IMR-90 (cell line): ENCODE measurements at regions not wholly inside any gene's neighbourhood (a gene's known extent, or its start where the extent isn't known, plus 50 kb on each side); places are given as distances from the start of the nearest gene placed in this dataset.

ENCODE experiments used
- ATAC-seq: fragments of 200-7000 bp; cut with Tn5 transposase; 2 replicates; pipeline ENCODE4 v1.9.1; 2020; ENCODE audit warnings: low read depth, mild to moderate bottlenecking, moderate library complexity
- BruUV-seq: library from RNA; stranded (reverse); fragments of 400-500 nt; replicated peaks from 2 replicates; lab custom pipeline; 2021; lab: Mats Ljungman, UMichigan
- CTCF ChIA-PET: fragments of 300-600 bp; formaldehyde crosslinking; extraction: SDS; loops from one replicate; lab custom pipeline; 2021; ENCODE audit warnings: antibody characterized with exemption; lab: Yijun Ruan, JAX
- POLR2A ChIA-PET: fragments of 300-600 bp; sonication (Branson Sonifier 250); formaldehyde crosslinking; loops from one replicate; lab custom pipeline; 2022; ENCODE audit warnings: antibody characterized with exemption; ENCODE audit not compliant: unreplicated experiment; lab: Charles Lee
- DNase-seq: peaks from one replicate; pipeline ENCODE4 v3.0.0; 2013
- H2AFZ ChIP-seq: replicated peaks from 2 replicates; pipeline ENCODE3; 2013; ENCODE audit warnings: low read length, mild to moderate bottlenecking; ENCODE audit not compliant: poor library complexity
- H2AK5ac ChIP-seq: 2 replicates; pipeline ENCODE4 v1.6.1; 2013; ENCODE audit warnings: low read depth, low read length, inconsistent platforms
- H2AK9ac ChIP-seq: replicated peaks from 2 replicates; pipeline ENCODE3; 2013; ENCODE audit warnings: mild to moderate bottlenecking, low read depth, low read length, moderate library complexity; ENCODE audit not compliant: poor library complexity
- H2BK120ac ChIP-seq: 2 replicates; pipeline ENCODE4 v1.6.1; 2013; ENCODE audit warnings: low read depth, low read length, inconsistent platforms
- H2BK15ac ChIP-seq: 3 replicates; pipeline ENCODE4 v1.6.1; 2013; ENCODE audit warnings: low read depth, low read length, inconsistent platforms
- H2BK20ac ChIP-seq: 2 replicates; pipeline ENCODE4 v1.6.1; 2013; ENCODE audit warnings: low read depth, mild to moderate bottlenecking, inconsistent platforms, low read length, moderate library complexity
- H2BK5ac ChIP-seq: 2 replicates; pipeline ENCODE4 v1.6.1; 2013; ENCODE audit warnings: mild to moderate bottlenecking, low read depth, low read length, inconsistent platforms; ENCODE audit not compliant: poor library complexity, severe bottlenecking
- H3K14ac ChIP-seq: replicated peaks from 2 replicates; pipeline ENCODE4 v1.6.1; 2013; ENCODE audit warnings: low read depth, low read length, inconsistent platforms
- H3K18ac ChIP-seq: 2 replicates; pipeline ENCODE4 v1.6.1; 2013; ENCODE audit warnings: low read depth, low read length, control low read depth
- H3K23ac ChIP-seq: 2 replicates; pipeline ENCODE4 v1.6.1; 2013; ENCODE audit warnings: low read depth, low read length, inconsistent platforms
- H3K27ac ChIP-seq: 2 replicates; pipeline ENCODE4 v1.5.1; 2013; ENCODE audit warnings: mild to moderate bottlenecking, control low read depth, low read length; ENCODE audit not compliant: insufficient read depth
- H3K27me3 ChIP-seq: 2 replicates; pipeline ENCODE4 v1.6.1; 2013; ENCODE audit warnings: low read length; ENCODE audit not compliant: control insufficient read depth, insufficient read depth
- H3K36me3 ChIP-seq: 2 replicates; pipeline ENCODE4 v1.6.1; 2013; ENCODE audit warnings: low read length, mixed read lengths; ENCODE audit not compliant: control insufficient read depth, insufficient read depth
- H3K4ac ChIP-seq: 2 replicates; pipeline ENCODE4 v1.6.1; 2013; ENCODE audit warnings: low read depth, low read length, inconsistent platforms
- H3K4me1 ChIP-seq: 2 replicates; pipeline ENCODE4 v1.6.1; 2013; ENCODE audit warnings: low read length, mixed read lengths; ENCODE audit not compliant: control insufficient read depth, insufficient read depth
- H3K4me2 ChIP-seq: 2 replicates; pipeline ENCODE4 v1.6.1; 2013; ENCODE audit warnings: low read depth, mild to moderate bottlenecking, control low read depth, low read length, moderate library complexity
- H3K4me3 ChIP-seq: 2 replicates; pipeline ENCODE4 v1.5.1; 2013; ENCODE audit warnings: low read depth, mild to moderate bottlenecking, control low read depth, low read length, moderate library complexity; ENCODE audit not compliant: insufficient read depth
- H3K56ac ChIP-seq: 2 replicates; pipeline ENCODE4 v1.6.1; 2013; ENCODE audit warnings: low read length, inconsistent platforms; ENCODE audit not compliant: insufficient read depth; ENCODE audit errors: extremely low read depth
- H3K79me1 ChIP-seq, 2 experiments: 2 replicates each; pipeline ENCODE4 v1.6.1; 2013; ENCODE audit warnings: low read length in 2 of 2, inconsistent platforms in 1 of 2, low read depth in 1 of 2
- H3K9ac ChIP-seq: 2 replicates; pipeline ENCODE4 v1.6.1; 2013; ENCODE audit warnings: low read depth, low read length, control low read depth
- H3K9me1 ChIP-seq: 2 replicates; pipeline ENCODE4 v1.6.1; 2013; ENCODE audit warnings: low read length, inconsistent platforms; ENCODE audit not compliant: insufficient read depth
- H3K9me3 ChIP-seq: 2 replicates; pipeline ENCODE4 v1.6.1; 2013; ENCODE audit warnings: low read length; ENCODE audit not compliant: control insufficient read depth, insufficient read depth
- H4K20me1 ChIP-seq: 2 replicates; pipeline ENCODE4 v1.6.1; 2013; ENCODE audit warnings: low read length, inconsistent platforms; ENCODE audit not compliant: insufficient read depth
- H4K5ac ChIP-seq: 2 replicates; pipeline ENCODE4 v1.6.1; 2013; ENCODE audit warnings: mild to moderate bottlenecking, low read depth, low read length, control low read depth
- H4K8ac ChIP-seq, 2 experiments: 2 replicates each; pipeline ENCODE4 v1.6.1; 2013; ENCODE audit warnings: low read depth in 2 of 2, low read length in 2 of 2, control low read depth in 1 of 2, inconsistent platforms in 1 of 2
- H4K91ac ChIP-seq: 2 replicates; pipeline ENCODE4 v1.6.1; 2013; ENCODE audit warnings: low read depth, low read length, inconsistent platforms; ENCODE audit not compliant: insufficient read depth
- BHLHE40 ChIP-seq: fragments of 150-350 bp; IDR thresholded peaks from 2 replicates; pipeline ENCODE4 v1.6.1; 2016; ENCODE audit warnings: mild to moderate bottlenecking, low read depth, low read length
- CEBPB ChIP-seq: IDR thresholded peaks from 2 replicates; pipeline ENCODE4 v1.6.1; 2012; ENCODE audit warnings: low read depth, low read length, improper control_type of control experiment
- CHD1 ChIP-seq: IDR thresholded peaks from 2 replicates; pipeline ENCODE4 v1.6.1; 2012; ENCODE audit warnings: low read depth, low read length, improper control_type of control experiment
- CTCF ChIP-seq: conservative IDR thresholded peaks from 2 replicates; pipeline ENCODE4 v1.5.1; 2012; ENCODE audit warnings: mild to moderate bottlenecking, low read depth, low read length, improper control_type of control experiment
- MAFK ChIP-seq: IDR thresholded peaks from 2 replicates; pipeline ENCODE4 v1.6.1; 2012; ENCODE audit warnings: low read depth, low read length, improper control_type of control experiment
- MXI1 ChIP-seq: IDR thresholded peaks from 2 replicates; pipeline ENCODE4 v1.6.1; 2012; ENCODE audit warnings: low read depth, mild to moderate bottlenecking, low read length, moderate library complexity, borderline replicate concordance
- NFE2L2 ChIP-seq: fragments of 150-350 bp; IDR thresholded peaks from 2 replicates; pipeline ENCODE4 v1.6.1; 2016; ENCODE audit warnings: low read depth, mild to moderate bottlenecking, low read length
- POLR2A ChIP-seq: IDR thresholded peaks from 2 replicates; pipeline ENCODE4 v1.6.1; 2012; ENCODE audit warnings: mild to moderate bottlenecking, low read depth, low read length
- RCOR1 ChIP-seq: IDR thresholded peaks from 2 replicates; pipeline ENCODE4 v1.6.1; 2012; ENCODE audit warnings: mild to moderate bottlenecking, low read length, improper control_type of control experiment; ENCODE audit not compliant: insufficient replicate concordance
- SMC3 ChIP-seq: fragments of 150-350 bp; IDR thresholded peaks from 2 replicates; pipeline ENCODE4 v1.6.1; 2016; ENCODE audit warnings: low read depth, mild to moderate bottlenecking, antibody characterized with exemption, low read length, moderate library complexity
- USF2 ChIP-seq: fragments of 150-350 bp; IDR thresholded peaks from 2 replicates; pipeline ENCODE4 v1.6.1; 2017; ENCODE audit warnings: mild to moderate bottlenecking, antibody characterized with exemption, low read length, low read depth
- WGBS, 2 experiments: methylation state at CpG; one replicate each; pipeline versions ENCODE4 v1.1.5 to v1.1.7; 2013; ENCODE audit warnings: missing lambda C conversion rate in 2 of 2; ENCODE audit not compliant: insufficient read length in 1 of 2; ENCODE audit errors: extremely low coverage in 2 of 2; 5-methylcytosine and 5-hydroxymethylcytosine counted together
- dilution Hi-C: fragments of 300-500 bp; cut with HindIII; formaldehyde crosslinking; loops from one replicate; pipeline ENCODE4 v1.14.3; 2018; ENCODE audit warnings: low sequenced_read_pairs; ENCODE audit not compliant: unreplicated experiment
- in situ Hi-C: fragments of 300-500 bp; cut with MboI; formaldehyde crosslinking; loops from 3 replicates; pipeline ENCODE4 v1.14.3; 2019; ENCODE audit warnings: low sequenced_read_pairs, inconsistent platforms, mixed read lengths
- intact Hi-C: fragments of 100-400 bp; cut with micrococcal nuclease; formaldehyde crosslinking; loops from 2 replicates; pipeline ENCODE4 v1.10.0; 2022

GRCh38 chr3:17949101-17949500 is 206.7 kb upstream of the TBC1D5 start:
- H3K4ac ChIP-seq = no peak overlapping the region
- no TSS peak for BruUV-seq
- H2BK120ac ChIP-seq = no peak overlapping the region
- no peak overlapping the region for H3K4me3 ChIP-seq
- H4K5ac ChIP-seq = no peak overlapping the region
- H3K36me3 ChIP-seq = no peaks in the 10 kb centered on the region
- no peak overlapping the region for H2AK9ac ChIP-seq
- no peak overlapping the region for H3K23ac ChIP-seq
- POLR2A ChIA-PET = no interaction called here
- H4K8ac ChIP-seq = no peak overlapping the region
- H2AFZ ChIP-seq = no peak overlapping the region
- H2BK20ac ChIP-seq = no peak overlapping the region
- no peak overlapping the region for H2AK5ac ChIP-seq
- no peaks in the 10 kb centered on the region for H3K27me3 ChIP-seq
- intact Hi-C loops (no loop called here), dilution Hi-C loops (no loop called here), in situ Hi-C loops (no loop called here)
- CTCF ChIA-PET = no interaction called here
- TF ChIP-seq CEBPB = no peak
- TF ChIP-seq CHD1 = no peak
- TF ChIP-seq RCOR1 = no peak
- no peak for TF ChIP-seq SMC3
- TF ChIP-seq USF2 = no peak
- TF ChIP-seq MXI1 = no peak
- TF ChIP-seq POLR2A = no peak
- TF ChIP-seq CTCF = no peak
- no peak for TF ChIP-seq MAFK
- no peak for TF ChIP-seq BHLHE40
- TF ChIP-seq NFE2L2 = no peak
- H3K27ac ChIP-seq = no peak overlapping the region
- no peak for DNase-seq
- H3K9ac ChIP-seq = no peak overlapping the region
- no peak overlapping the region for H3K18ac ChIP-seq
- no peaks in the 10 kb centered on the region for H3K9me1 ChIP-seq
- no peak overlapping the region for H2BK5ac ChIP-seq
- ATAC-seq = no peak
- no peak overlapping the region for H3K4me2 ChIP-seq
- no peaks in the 10 kb centered on the region for H4K20me1 ChIP-seq
- no peaks in the 10 kb centered on the region for H3K9me3 ChIP-seq
- H2BK15ac ChIP-seq = no peak overlapping the region
- H3K56ac ChIP-seq = no peak overlapping the region
- 0% methylated on average over 2 of the region's 6 CpGs; no CpG with 5 or more reads in 1 of the 2 experiments for WGBS, 2 experiments
- H3K4me1 ChIP-seq = no peaks in the 10 kb centered on the region
- H4K91ac ChIP-seq = no peak overlapping the region
- no peak overlapping the region for H3K14ac ChIP-seq
- H3K79me1 ChIP-seq = no peaks in the 10 kb centered on the region
